Progenitor cell of endocrine pancreas (in vitro differentiated cells): ENCODE measurements at regions not wholly inside any gene's neighbourhood (a gene's known extent, or its start where the extent isn't known, plus 50 kb on each side); places are given as distances from the start of the nearest gene placed in this dataset.

Experiments
- DNase-seq: peaks from one replicate; pipeline ENCODE4 v3.0.0; 2021; ENCODE audit warnings: low spot score; ENCODE audit not compliant: unreplicated experiment
- H3K27ac Mint-ChIP-seq: 2 replicates; pipeline ENCODE4 v1.8.0; 2021; ENCODE audit warnings: mild to moderate bottlenecking, moderate library complexity, mixed read lengths
- H3K27me3 Mint-ChIP-seq: 2 replicates; pipeline ENCODE4 v1.8.0; 2021; ENCODE audit warnings: mixed read lengths
- H3K36me3 Mint-ChIP-seq: 2 replicates; pipeline ENCODE4 v1.8.0; 2022; ENCODE audit warnings: mixed read lengths; ENCODE audit not compliant: insufficient read depth
- H3K4me1 Mint-ChIP-seq: 2 replicates; pipeline ENCODE4 v1.8.0; 2021; ENCODE audit warnings: low read depth, mixed read lengths
- H3K4me3 Mint-ChIP-seq: 2 replicates; pipeline ENCODE4 v1.8.0; 2021; ENCODE audit warnings: low read depth, mild to moderate bottlenecking, moderate library complexity, mixed read lengths
- H3K9me3 Mint-ChIP-seq: 2 replicates; pipeline ENCODE4 v1.8.0; 2021; ENCODE audit warnings: low read depth, mixed read lengths
- TF ChIP-seq, protein P1 (sequence below): fragments of 200-600 bp; sonication (generic); IDR thresholded peaks from one replicate; pipeline ENCODE4 v1.5.0; 2021; ENCODE audit warnings: antibody characterized with exemption, mild to moderate bottlenecking; ENCODE audit not compliant: unreplicated experiment

DNA sequence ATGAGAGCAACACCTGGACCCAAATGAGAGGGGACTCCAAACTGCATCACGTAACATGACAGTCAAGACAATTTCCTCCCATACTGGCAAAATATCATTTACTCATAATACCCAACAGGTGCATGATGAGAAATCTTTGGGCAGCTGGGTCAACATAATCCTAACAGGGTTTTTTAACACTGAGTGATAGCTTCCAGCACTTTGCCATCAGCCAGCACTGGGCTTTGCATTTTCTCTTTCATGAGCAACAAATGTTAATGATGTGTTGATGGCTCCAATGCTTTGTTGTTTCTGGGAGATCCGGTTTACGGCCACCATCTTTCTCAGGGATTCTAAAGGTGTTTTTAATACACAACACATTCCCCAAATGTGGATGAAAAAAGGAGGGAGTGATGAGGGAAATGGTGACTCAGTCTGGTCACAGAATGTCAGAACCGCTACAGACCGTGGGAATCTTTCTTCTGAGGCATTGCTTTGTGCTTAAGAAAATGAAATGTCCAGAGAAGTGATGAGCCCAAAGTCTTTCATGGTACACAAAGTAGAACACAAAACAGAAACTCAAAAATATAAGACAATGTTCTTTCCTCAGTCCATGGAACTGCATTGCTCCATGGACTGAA is 705.7 kb upstream of the IGFBP3 start:
- H3K27ac Mint-ChIP-seq: no peak overlapping the region
- no peak for DNase-seq
- H3K9me3 Mint-ChIP-seq: no peaks in the 10 kb centered on the region
- TF ChIP-seq, protein P1, sequence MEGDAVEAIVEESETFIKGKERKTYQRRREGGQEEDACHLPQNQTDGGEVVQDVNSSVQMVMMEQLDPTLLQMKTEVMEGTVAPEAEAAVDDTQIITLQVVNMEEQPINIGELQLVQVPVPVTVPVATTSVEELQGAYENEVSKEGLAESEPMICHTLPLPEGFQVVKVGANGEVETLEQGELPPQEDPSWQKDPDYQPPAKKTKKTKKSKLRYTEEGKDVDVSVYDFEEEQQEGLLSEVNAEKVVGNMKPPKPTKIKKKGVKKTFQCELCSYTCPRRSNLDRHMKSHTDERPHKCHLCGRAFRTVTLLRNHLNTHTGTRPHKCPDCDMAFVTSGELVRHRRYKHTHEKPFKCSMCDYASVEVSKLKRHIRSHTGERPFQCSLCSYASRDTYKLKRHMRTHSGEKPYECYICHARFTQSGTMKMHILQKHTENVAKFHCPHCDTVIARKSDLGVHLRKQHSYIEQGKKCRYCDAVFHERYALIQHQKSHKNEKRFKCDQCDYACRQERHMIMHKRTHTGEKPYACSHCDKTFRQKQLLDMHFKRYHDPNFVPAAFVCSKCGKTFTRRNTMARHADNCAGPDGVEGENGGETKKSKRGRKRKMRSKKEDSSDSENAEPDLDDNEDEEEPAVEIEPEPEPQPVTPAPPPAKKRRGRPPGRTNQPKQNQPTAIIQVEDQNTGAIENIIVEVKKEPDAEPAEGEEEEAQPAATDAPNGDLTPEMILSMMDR: no peak
- H3K4me1 Mint-ChIP-seq: no peaks in the 10 kb centered on the region
- no peaks in the 10 kb centered on the region for H3K36me3 Mint-ChIP-seq
- H3K4me3 Mint-ChIP-seq: no peak overlapping the region
- no peaks in the 10 kb centered on the region for H3K27me3 Mint-ChIP-seq

DNA sequence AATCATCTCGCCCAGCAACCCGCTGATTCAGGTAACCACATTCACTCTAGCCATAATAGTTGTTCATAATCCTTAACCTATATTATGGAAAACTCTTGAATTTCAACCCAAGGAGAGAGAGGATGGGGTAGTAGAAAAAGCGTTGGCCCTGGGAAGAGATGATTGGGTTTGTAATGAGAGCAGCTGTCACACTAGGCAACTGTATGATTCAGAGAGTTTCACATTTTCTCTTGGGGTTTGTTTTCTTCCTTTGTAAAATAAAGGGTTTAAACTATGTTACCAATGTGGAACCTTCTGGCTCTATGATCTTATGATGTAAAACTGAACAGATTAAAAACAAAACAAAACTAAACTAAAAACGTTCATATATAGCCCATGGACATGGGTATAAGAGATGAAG is 705.2 kb upstream of the IGFBP3 start:
- no peaks in the 10 kb centered on the region for H3K9me3 Mint-ChIP-seq
- no peak overlapping the region for H3K4me3 Mint-ChIP-seq
- no peaks in the 10 kb centered on the region for H3K4me1 Mint-ChIP-seq
- no peaks in the 10 kb centered on the region for H3K27me3 Mint-ChIP-seq
- TF ChIP-seq, protein P1: no peak
- no peak overlapping the region for H3K27ac Mint-ChIP-seq
- DNase-seq: no peak
- no peaks in the 10 kb centered on the region for H3K36me3 Mint-ChIP-seq

DNA sequence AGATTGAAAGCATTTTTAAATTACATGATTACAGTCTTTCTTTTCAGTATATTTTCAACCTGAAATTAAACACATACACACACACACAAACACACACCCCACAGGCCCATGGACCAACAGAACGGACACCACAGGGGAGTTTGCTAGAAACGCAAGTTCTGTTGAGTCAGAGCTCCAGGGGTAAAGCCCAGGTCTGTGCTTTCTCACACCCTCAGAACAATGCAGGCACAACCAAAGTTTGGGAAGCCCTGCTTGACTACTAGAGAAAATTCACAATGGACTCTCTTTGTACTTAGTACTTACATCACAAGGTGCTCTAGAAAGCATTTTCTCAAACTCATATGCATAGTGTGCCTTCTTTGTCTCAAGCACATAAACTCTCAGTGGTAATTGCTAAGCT is 704.0 kb upstream of the IGFBP3 start:
- DNase-seq: no peak
- H3K9me3 Mint-ChIP-seq: no peaks in the 10 kb centered on the region
- H3K27ac Mint-ChIP-seq: no peak overlapping the region

DNA sequence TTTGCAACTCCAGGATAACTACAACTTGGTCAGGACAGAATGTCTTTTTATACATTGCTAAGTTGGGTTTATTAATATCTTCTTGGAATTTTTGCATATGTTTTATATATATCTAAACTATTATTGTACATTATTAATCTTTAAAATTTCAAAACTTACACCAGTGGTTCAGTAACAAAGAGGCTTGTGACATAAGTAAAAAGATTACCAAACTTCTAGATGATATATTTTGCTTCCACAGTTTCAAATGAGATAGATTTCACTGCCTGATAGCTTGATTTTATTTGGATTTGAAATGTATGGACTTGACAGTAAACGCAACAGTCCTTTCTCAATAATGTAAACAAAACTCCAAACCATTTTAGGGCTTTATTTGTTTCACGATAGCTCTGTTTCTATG is 701.2 kb upstream of the IGFBP3 start:
- Mint-ChIP-seq H3K4me1 (no peaks in the 10 kb centered on the region), H3K36me3 (no peaks in the 10 kb centered on the region), H3K9me3 (no peaks in the 10 kb centered on the region), H3K27me3 (no peaks in the 10 kb centered on the region), H3K4me3 (no peak overlapping the region), H3K27ac (no peak overlapping the region)
- TF ChIP-seq, protein P1: no peak
- DNase-seq: no peak

More for the DNA sequence above, 704.0 kb upstream of the IGFBP3 start:
- no peak overlapping the region for H3K4me3 Mint-ChIP-seq
- H3K4me1 Mint-ChIP-seq: no peaks in the 10 kb centered on the region
- no peaks in the 10 kb centered on the region for H3K27me3 Mint-ChIP-seq
- TF ChIP-seq, protein P1: no peak
- H3K36me3 Mint-ChIP-seq: no peaks in the 10 kb centered on the region

DNA sequence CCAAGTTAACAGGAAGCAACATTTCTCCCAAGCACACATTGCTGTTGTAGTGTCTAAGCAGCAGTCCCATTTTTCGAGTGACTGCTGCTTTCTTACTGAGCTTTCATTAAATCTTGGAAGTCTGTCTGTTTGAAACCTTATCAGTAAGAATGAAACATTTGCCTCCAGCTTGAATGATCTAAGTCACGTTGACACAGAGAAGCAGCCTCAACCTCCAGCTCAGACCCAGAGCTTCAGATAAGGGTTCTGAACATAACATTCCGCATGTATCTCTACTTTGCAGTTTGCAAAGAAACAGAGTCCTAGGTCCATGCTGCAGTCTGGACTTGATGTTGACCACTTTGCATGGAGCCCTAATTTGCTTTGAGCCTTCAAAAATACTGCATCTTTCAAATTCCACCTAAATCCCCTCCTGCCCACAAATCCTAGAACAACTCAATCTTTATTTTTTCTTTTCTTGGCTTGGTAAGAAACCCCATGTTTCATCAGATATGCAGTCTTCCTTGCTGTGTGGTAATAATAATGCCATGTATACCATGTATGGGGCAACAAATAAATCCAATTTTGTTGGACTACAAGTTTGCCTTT is 698.7 kb upstream of the IGFBP3 start:
- Mint-ChIP-seq H3K9me3 (no peaks in the 10 kb centered on the region), H3K27me3 (no peaks in the 10 kb centered on the region), H3K4me3 (no peak overlapping the region), H3K27ac (no peak overlapping the region), H3K4me1 (no peaks in the 10 kb centered on the region), H3K36me3 (no peaks in the 10 kb centered on the region)
- no peak for DNase-seq
- TF ChIP-seq, protein P1: no peak
